GM21825 (cell line): ENCODE measurements at regions not wholly inside any gene's neighbourhood (a gene's known extent, or its start where the extent isn't known, plus 50 kb on each side); places are given as distances from the start of the nearest gene placed in this dataset.
"Not testable (repeated sequence)": the region's sequence is repeated elsewhere in the genome, so short reads cannot be mapped to it uniquely, and the experiment has no call there.

ENCODE experiments used
- ATAC-seq: cut with Tn5 transposase; IDR thresholded peaks from one replicate; pipeline ENCODE4 v1.9.1; 2021; ENCODE audit warnings: mild to moderate bottlenecking, moderate library complexity; ENCODE audit not compliant: unreplicated experiment

DNA sequence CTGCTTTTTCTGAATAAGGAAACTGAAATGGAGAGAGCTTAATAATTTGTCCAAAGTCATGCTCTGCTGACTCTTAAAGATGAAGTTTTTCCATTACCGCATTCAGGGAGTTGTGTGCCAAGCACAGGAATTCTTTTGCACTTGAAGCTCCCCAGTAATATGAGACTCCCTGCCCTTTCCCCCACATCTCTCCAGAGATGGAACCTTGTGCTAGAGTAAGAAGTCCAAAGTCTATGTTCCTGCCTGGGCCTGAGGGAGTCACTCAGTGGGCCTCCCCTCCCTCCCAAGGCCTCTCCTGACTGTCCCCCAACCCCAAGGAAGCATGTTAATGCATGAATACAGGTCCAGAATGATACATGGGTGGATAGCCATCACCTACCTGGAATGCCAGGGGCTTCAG lies 173.3 kb upstream of the SEMA6A start:
- no peak for ATAC-seq

DNA sequence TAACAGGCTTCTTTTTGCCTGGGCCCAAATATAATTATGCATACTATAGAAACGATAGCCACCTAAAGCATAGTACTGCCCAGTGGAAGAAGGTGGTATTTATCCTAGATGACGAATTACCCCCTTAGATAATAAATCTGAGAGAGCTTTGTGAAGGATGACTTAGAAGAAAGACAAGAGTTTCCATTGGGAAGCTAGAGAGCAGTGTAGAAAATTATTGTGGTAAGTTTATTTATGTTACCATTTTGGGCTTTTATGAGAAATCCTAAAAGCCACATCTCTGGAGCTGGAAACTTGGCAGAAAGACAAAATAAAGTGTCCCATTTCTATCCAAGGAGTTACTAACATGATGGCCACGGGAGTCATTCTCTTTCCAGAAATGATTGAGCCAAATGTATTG lies 172.0 kb upstream of the SEMA6A start:
- no peak for ATAC-seq

DNA sequence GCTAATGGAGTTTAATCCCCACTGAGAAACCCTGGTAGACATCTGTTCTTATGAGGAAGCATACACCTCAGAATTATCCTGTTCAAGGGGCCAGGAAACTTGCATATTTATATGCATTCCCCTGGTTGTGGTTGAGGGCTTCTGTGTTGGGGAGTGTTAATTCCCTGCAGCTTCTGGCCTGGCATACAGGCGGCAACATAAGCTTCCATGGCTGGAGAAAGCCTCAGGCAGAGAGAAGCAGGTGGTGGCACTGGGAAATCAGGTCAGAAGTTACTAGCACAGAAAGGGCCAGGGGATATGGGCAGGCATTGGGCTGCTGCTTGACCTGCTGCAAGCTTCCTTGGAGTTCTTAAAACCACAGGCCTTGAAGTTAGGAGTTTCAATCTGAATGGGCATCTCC lies 166.1 kb upstream of the SEMA6A start:
- no peak for ATAC-seq

DNA sequence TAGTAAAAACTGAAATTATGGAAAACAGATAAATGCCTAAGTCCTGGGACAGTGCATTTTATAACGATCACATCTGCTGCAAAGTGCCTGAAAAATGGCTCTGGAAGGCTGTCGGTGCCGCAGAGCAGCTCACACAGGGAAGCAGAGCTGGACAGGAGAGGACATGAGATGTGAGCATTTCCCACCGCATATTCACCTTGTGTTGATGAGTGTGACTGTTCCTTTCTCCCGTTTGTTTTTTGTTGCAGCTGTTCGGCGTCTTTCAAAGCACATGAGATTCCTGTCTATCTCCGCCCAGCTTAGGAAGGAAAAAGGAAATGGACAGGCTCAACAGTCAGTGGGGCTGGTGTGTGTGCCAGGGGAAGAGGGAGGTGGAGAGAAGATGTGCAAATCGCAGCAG lies 164.9 kb upstream of the SEMA6A start:
- no peak for ATAC-seq

DNA sequence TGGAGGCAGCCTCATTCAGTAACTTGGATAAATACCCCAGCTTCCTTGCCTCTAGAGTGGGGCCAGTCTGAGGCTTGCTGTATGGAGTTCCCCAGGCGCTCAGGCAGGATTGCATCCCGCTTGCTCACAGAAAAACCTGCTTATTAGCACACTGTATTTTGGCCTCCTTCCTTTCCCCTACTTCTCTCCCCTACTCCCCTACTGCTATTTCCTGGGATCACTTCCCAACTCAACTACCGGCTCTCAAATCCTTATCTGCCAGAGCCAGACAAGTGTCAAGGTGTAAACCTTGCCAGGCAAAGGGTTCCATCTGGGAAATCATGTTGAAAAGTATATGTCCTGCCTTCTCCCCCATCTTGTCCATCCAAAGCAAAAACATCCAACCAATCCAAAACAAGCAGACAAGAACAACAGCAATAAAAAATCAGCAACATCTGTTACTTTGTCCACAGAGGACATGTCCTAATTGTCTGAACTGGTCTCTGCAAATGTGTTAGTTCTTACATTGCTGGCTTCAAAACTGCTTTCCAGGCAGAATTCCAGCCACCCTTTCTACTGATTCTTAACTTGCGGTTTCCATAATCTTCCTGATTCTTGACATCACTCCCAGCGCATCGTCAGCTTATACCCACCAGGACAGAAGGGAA lies 164.1 kb upstream of the SEMA6A start:
- ATAC-seq, result no peak

DNA sequence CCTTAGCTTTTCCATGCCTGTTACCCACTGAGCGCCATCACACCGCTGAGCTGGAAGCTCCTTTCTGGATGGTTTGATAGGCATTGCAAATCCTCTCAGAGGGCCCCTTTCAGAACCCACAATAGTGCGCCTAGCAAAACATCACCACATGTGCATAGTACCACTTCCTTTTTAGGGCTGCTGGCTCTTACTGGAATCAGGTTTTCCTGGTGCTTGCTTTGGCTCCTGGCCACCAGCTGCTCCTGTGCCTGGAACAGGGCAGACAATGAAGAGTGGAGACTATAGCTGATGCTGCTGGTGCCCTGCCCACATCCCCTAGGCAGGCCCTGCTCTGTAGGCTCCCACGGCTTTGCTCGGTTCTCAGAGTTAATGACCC lies 163.6 kb upstream of the SEMA6A start:
- ATAC-seq, result no peak

DNA sequence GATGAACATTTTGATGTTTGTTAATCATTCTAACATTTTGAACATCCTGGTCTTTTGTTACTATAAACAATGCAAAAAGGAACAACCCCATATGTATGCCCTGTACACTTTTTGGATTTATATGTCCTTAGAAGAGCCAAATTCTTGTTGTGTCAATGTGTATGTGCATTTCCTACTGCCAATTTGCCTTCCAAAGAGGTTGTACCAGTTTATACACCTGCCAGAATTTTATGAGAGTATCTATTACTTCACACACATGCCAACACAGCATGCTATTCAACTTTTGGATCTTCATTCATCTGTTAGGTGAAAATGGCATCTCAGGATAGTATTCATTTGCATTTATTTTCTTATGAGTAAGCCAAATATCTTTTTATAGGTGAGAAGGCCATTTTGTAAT lies 162.0 kb upstream of the SEMA6A start:
- ATAC-seq, result no peak

DNA sequence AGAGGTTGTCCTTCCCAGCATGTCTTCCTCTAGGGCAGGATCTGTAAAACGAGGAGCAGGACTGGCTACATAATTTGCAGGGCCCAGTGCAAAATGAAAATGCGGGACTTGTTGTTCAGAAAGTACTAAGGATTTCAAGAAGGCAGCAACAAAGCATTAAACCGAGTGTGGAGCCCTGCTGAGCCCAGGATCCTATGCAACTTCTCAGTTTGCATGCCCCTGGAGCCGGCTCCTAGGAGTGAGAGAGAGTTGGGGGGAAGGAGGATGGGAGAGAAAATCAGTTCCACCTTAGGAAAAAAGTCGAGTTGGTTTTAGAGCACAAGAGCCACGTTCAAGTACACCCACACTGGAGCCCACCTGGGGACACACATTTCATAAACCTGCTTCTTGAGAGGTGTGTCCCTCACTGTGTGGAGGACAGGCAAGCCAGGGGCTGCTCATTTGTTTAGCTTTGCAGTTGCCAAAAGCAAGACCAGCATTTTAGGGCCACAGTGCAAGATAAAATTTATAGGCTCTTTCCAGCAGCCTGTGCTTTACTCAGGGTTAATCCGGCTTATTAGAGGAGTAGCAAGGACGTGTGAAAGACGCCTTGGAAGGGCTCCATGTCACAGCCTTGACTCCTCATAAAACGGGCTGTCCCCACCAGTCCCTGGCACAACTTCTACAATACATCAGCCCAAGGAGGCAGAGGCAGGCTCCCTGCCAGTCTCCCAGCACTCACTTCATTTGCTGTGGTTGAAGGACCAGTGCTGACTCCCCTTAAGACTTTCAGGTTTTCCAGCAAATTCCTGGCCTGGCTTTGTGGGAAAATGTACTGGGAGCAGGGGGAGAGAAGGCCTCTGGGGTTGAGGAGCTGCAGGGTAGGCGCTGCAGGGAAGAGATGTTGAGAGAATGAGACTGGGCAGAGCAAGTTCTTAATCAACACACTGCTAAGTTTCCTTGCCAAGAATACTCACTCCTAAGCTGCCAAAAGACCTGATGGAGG lies 159.7 kb upstream of the SEMA6A start:
- no peak for ATAC-seq

DNA sequence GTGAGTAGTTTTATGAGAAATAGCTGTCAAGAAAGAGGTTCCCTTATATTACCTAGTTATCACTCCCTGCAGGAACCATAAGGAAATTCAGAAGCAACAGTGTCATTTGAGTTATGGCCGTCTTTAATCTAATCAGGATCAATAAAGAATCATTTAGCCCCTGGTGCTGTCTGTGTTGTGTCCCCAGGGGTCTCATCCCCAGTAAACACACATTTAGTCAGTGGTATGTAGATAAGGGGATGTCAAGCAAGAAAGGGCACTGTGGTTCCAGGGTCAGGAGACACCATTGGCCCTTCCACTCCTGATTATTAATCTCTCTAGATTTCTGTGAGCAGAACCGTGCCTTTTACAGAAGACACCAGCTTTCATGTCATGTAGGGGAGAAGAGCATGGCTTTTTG lies 158.0 kb upstream of the SEMA6A start:
- no peak for ATAC-seq

DNA sequence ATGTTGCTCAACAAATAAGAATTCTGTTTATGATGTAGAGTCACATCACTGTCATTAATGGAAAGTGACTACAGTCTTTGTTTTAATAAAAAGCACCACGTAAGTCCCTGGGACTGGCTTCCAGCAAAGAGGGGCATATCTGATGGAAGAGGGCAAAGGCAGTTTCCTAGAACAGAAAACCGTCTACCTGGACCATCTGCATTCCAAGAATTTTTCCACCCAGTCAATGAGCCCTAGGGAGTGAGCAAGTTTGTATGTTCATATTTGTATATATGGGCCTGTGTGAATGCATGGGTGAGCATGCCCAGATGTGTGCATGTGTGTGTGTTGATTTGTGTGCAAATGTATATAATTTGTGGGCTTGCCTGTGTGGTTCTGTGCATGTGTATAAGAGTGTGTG lies 156.8 kb upstream of the SEMA6A start:
- no peak for ATAC-seq

DNA sequence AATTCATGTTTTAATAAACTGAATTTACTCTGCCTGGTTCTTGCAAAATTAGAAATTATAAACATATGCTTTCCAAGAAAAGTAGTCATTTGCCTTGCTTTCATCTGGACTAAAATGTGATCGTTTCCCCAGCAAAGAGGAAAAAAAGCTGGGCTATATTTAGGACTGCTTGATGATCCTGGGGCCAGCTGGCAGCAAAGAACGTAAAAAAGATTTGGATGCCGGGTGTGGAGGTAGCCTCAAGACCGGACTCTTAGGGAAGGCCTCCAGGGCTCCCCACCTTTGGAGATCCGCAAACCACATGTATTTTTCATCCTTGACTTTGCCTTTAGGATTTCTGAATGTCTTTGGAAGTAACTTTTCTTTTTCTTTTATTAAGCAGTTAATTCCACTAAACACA lies 156.1 kb upstream of the SEMA6A start:
- no peak for ATAC-seq

DNA sequence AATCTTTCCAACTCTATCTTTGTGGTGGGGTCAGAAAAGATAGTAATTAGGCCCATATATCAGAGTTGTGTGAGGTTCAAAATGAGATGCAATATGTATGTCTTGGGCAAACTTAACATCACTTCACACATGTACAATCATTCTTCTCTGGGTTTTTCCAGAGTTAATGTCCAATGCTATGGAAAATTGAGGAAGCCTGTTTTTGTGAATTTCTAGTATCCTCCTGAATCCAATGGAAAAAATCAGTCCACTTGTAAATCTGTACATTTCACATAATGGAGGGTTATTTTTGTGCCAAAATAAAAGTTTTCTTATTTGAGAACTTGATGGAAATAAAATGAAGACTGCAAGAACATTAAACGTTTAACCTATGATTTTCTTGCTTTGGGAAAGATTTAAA lies 155.6 kb upstream of the SEMA6A start:
- no peak for ATAC-seq

DNA sequence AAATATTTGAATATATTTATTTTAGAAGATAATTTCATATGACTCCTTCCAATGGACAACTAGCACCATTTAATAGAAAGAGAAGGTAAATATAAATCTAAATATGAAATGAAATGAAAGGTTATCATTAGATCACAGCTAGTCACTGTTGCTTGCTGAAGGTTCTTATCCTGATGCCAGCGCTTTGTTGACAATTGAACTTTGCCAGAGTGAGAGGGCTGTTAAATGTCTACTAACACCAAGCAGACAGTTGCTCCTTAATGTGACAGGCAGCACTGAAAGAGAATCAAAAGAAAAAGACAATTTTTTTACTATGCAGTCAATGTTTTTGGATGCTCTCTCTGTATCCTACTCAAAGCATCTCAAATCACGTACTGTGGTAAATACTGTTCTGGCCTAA lies 152.6 kb upstream of the SEMA6A start:
- ATAC-seq, result no peak

DNA sequence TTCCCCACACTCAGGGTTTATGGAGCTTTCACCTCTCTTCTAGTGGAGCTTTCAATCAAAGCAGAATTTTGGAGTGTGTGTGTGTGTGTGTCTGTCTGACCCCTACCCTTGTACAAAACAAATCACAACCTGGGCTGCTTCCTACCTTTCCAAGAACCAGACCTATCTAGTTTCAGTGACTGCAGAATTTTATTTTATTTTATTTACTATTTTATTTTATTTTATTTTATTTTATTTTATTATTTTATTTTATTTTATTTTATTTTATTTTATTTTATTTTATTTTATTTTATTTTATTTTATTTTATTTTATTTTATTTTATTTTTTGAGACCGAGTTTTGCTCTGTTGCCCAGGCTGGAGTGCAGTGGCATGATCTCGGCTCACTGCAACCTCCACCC lies 151.6 kb upstream of the SEMA6A start:
- ATAC-seq, result not testable (repeated sequence)

DNA sequence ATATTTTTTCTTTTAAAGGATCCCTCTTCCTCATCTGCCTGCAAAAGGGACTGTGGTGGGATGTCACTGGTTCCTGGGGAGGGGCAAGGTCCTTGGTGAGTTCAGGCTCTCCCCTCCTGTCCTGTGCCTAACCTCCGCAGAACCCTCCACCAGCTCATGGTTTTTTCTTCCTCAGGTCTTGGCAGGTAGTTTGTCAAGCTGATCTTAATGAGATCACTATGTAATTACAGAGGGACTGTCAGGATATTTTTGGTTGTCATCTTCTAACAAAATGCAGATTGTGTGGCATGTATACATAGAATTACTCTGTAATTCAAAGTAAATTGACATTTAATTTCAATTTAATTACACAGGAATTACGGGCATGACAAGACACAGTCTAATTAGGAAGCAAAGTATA lies 150.3 kb upstream of the SEMA6A start:
- no peak for ATAC-seq

DNA sequence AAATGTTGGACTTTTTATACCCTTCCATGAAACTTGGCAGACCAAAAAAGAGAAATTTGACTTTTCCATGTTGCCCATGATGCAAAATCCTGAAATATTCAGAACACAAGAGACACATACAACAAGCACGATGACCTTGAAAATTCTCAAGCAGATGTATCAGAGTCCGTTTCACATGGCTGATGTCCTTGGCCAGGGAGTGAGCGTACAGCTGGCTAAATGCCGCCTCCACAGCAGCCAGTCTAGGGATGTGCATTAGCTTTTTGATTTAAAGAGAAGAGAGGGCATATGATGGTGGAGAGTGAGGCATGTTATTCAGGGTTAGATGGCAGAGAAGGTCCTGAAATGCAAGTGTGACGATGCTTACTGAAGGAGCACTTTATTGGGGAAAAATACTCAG lies 148.0 kb upstream of the SEMA6A start:
- ATAC-seq, result no peak

DNA sequence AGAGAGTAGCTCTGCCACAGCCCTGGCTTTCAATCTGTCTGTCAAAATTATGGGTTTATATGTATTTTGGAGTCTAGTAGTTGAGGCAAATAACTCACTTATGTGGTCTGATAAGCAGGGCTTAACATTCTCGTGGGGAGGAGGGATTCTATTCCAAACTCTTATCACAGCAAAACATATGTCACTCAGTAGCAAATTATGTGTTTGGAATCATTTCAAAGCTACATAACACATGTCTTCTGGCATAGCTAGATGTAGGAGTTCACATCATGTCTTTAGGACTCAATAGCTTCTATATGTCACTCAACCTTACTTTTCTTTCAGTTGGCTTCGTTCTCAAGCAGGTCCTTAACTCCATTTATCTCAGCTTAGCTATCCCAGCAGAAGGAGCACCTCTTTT lies 144.5 kb upstream of the SEMA6A start:
- ATAC-seq, result no peak

DNA sequence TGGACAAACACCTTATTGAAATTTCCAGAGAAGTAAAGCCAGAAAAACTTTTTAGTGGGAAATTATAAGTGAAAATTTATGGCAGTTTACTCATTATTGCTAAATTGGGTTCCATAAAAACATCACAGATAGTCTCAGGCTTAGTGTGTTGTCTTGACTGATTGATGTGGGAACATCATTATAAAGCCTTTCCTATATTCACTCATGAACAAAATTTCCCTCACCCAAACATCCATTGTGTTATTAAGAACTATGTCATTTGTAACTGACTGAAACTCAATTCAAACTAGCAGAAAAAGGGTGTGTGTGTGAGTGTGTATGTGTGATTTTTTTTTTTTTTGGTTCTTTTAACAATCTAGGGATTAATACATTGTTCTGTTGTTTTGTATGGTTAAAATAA lies 143.7 kb upstream of the SEMA6A start:
- ATAC-seq, result no peak

DNA sequence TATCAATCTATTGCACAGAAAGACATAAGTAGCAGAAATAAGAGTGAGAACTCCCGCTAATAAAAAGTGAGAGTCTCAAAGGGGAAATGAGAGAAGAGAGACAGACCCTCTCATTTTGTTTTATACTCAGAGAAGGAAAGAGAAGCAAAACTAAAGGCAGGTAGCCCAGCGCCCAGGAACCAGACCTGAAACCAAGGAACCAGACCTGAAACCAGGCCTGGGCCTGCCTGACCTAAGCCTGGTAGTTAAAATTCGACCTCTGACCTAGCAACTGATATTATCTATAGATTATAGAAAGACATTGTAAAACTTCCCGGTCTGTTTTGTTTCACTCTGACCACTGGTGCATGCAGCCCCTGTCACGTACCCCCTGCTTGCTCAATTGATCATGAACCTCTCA lies 134.5 kb upstream of the SEMA6A start:
- ATAC-seq, result no peak

DNA sequence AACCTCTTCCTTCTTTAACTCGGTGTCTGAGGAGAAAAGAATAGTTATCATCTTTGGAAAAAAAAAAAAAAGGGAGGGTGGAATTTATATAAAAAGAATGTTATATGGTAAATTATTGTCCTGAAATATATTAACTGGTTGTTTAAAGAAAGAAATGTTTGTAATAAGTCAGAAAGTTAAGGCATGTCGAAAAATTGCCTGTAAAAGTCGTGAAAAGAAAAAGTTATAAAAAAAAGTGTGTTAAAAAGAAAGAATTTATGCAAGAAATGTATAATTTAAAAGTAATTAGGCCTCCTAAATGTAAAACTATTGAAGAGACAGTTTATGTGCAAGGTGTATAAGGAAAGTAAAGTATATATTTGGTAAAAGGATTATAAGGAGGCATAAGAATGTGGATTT lies 130.5 kb upstream of the SEMA6A start:
- not testable (repeated sequence) for ATAC-seq

DNA sequence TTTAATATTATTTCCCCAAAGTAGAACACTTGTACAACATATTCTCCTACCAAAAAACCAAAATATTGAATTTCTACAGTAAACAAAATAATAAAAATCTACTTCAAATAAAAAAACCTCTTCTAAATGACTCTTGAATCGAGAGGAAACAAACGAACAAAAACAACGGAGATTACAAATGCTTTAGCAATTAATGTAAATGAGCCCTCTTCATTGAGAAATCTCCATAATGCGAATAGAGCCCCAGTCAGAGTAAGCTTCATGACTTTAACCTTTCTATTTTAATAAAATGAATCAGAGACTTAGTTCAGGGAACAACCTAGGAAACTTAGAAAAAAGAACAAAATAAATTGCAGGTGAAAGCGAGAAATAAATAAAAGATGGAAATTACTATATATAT lies 129.3 kb upstream of the SEMA6A start:
- no peak for ATAC-seq

DNA sequence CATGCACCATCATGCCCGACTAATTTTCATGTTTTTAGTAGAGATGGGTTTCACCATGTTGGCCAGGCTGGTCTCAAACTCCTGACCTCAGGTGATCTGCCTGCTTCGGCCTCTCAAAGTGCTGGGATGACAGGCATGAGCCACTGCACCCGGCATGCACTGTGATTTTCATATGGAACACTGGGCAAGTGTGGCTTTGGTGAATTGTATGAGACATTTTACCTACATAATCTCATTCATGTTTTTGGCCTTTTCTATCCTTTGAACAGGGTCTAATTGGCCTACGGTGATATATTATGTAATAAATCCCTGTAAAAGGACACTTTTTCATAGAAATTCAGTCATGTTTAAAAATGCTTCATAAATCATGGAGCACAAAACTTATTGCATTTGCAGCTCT lies 128.7 kb upstream of the SEMA6A start:
- ATAC-seq, result no peak

DNA sequence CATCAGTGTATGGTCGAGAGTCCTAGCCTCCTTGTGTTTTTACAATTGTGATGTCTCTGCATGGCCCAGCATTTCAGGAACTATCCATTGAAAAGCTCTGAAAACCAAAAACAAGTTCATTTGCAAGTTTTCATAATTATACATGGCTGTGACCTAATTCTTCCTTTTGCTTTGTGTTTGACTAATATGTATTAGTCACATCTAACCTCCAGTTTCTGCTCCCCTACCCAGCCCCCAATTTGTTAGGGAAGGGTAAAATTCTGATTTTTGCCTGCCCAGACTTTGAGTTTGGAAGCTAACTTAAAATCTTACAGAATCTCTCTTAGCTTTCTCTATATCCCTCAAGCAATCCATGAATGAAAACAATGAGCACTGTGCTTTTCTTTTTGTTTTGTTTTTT lies 128.2 kb upstream of the SEMA6A start:
- ATAC-seq, result no peak
